GM12872 (cell line): ENCODE measurements at regions not wholly inside any gene's neighbourhood (a gene's known extent, or its start where the extent isn't known, plus 50 kb on each side); places are given as distances from the start of the nearest gene placed in this dataset.

Source experiments
- CTCF ChIP-seq: IDR thresholded peaks from 3 replicates; pipeline ENCODE4 v1.5.1; 2011; ENCODE audit warnings: low read depth, mild to moderate bottlenecking, low read length, moderate library complexity; ENCODE audit not compliant: insufficient read depth

- no peak for TF ChIP-seq CTCF
Measured at GRCh38 chr6:166814390-166814789, 142.0 kb downstream of the RNASET2 start.

- no peak for TF ChIP-seq CTCF
Measured at GRCh38 chr6:166813461-166813860, 142.9 kb downstream of the RNASET2 start.

- TF ChIP-seq CTCF: no peak
Measured at GRCh38 chr6:166810864-166811263, 145.5 kb downstream of the RNASET2 start.

GRCh38 chr6:166809721-166810120 lies 146.6 kb downstream of the RNASET2 start:
- no peak for TF ChIP-seq CTCF

GRCh38 chr6:166806962-166807757 lies 149.2 kb downstream of the RNASET2 start:
- no peak for TF ChIP-seq CTCF

GRCh38 chr6:166806217-166806838 lies 150.0 kb downstream of the RNASET2 start:
- TF ChIP-seq CTCF: no peak

GRCh38 chr6:166803471-166803870 lies 152.9 kb downstream of the RNASET2 start:
- TF ChIP-seq CTCF: no peak
